ENCODE measurements at regions not wholly inside any gene's neighbourhood (a gene's known extent, or its start where the extent isn't known, plus 50 kb on each side); places are given as distances from the start of the nearest gene placed in this dataset.

DNA sequence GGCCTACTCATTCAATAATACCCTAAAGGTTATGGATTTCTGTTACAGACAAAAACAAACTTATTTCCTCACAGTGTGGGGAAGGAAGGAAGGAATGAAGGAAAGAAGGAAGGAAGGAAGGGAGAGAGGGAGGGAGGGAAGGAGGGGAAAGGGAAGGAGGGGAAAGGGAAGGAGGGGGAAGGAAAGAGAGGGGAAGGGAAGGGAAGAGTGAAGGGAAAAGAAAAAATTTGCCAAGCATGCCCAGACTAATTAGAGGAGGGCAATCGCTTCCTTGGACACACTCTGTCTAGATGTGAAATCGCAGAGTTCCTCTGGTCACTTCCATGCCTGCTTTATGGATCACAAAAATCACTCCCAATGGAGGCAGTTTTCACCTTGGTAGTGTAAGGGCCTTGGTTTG is 570.1 kb upstream of the SOX9 start:
- Histone ChIP-seq H3K36me3 (no peaks in the 10 kb centered on the region), H3K4me1 (no peaks in the 10 kb centered on the region), H3K4me3 (no peak overlapping the region), H3K27me3 (no peaks in the 10 kb centered on the region), H3K27ac (no peak overlapping the region), H3K9me3 (no peaks in the 10 kb centered on the region)
- WGBS = 93% methylated on average over 2 of the region's 2 CpGs
- TF ChIP-seq EP300 (IDR thresholded peaks at IDR 0.05) = no peak
- TF ChIP-seq, protein P1, sequence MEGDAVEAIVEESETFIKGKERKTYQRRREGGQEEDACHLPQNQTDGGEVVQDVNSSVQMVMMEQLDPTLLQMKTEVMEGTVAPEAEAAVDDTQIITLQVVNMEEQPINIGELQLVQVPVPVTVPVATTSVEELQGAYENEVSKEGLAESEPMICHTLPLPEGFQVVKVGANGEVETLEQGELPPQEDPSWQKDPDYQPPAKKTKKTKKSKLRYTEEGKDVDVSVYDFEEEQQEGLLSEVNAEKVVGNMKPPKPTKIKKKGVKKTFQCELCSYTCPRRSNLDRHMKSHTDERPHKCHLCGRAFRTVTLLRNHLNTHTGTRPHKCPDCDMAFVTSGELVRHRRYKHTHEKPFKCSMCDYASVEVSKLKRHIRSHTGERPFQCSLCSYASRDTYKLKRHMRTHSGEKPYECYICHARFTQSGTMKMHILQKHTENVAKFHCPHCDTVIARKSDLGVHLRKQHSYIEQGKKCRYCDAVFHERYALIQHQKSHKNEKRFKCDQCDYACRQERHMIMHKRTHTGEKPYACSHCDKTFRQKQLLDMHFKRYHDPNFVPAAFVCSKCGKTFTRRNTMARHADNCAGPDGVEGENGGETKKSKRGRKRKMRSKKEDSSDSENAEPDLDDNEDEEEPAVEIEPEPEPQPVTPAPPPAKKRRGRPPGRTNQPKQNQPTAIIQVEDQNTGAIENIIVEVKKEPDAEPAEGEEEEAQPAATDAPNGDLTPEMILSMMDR (IDR thresholded peaks at IDR 0.05) = no peak
- TF ChIP-seq POLR2AphosphoS5 (IDR thresholded peaks at IDR 0.05) = no peak
- no peak for TF ChIP-seq POLR2A (IDR thresholded peaks at IDR 0.05)
- no peak for DNase-seq (ENCODE audit: low spot score in 2 of 2)

DNA sequence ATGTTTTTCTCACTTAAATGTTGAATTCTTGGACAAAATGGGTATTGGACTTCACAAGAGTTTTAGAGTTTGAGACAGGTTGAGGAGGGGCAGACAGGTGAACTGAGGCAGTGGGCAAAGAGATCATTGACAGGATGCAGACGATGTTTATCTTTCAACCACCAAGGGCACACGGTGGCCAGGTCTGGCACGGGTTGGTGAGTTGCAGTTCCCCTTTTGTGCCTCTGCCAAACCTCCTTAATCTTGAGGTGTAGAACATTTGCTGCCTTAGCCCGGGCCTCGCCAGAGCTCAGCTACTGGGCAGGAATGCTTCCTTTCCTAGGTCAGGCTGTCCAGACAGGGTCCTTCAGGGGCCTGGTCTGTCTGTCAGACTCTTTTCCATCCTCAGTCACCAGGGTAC is 567.4 kb upstream of the SOX9 start:
- Histone ChIP-seq H3K9me3 (no peaks in the 10 kb centered on the region), H3K4me3 (no peak overlapping the region), H3K36me3 (no peaks in the 10 kb centered on the region), H3K27ac (no peak overlapping the region), H3K4me1 (no peaks in the 10 kb centered on the region), H3K27me3 (no peaks in the 10 kb centered on the region)
- no peak for TF ChIP-seq POLR2AphosphoS5 (IDR thresholded peaks at IDR 0.05)
- TF ChIP-seq EP300 (IDR thresholded peaks at IDR 0.05) = no peak
- TF ChIP-seq, protein P1 (IDR thresholded peaks at IDR 0.05) = no peak
- TF ChIP-seq POLR2A (IDR thresholded peaks at IDR 0.05) = no peak
- WGBS = 73% methylated on average over 5 of the region's 5 CpGs
- DNase-seq (ENCODE audit: low spot score in 2 of 2) = no peak

DNA sequence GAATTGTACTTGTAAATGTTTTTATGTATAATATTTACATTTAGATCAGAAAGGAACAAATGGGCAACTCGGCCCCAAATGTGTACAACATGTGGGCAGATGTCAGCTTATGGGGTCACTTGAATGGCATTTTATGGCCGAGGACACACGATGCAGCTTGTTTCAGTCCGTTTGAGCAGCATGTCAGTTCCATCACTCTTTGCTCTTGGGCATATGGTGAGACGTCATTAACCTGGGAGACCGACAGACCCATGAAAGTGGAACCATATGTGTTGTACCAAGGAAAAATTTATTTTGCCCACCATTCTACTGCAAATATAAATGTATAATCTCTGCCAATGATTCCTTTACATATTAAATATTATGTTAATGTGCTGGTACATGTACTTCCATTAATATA is 561.9 kb upstream of the SOX9 start:
- DNase-seq (ENCODE audit: low spot score in 2 of 2) = no peak
- Histone ChIP-seq H3K4me1 (no peaks in the 10 kb centered on the region), H3K27ac (no peak overlapping the region), H3K9me3 (no peaks in the 10 kb centered on the region), H3K4me3 (no peak overlapping the region), H3K36me3 (no peaks in the 10 kb centered on the region), H3K27me3 (no peaks in the 10 kb centered on the region)
- TF ChIP-seq EP300 (IDR thresholded peaks at IDR 0.05) = no peak
- TF ChIP-seq POLR2A (IDR thresholded peaks at IDR 0.05) = no peak
- no peak for TF ChIP-seq POLR2AphosphoS5 (IDR thresholded peaks at IDR 0.05)
- TF ChIP-seq, protein P1 (IDR thresholded peaks at IDR 0.05) = no peak
- WGBS = 61% methylated on average over 6 of the region's 6 CpGs

DNA sequence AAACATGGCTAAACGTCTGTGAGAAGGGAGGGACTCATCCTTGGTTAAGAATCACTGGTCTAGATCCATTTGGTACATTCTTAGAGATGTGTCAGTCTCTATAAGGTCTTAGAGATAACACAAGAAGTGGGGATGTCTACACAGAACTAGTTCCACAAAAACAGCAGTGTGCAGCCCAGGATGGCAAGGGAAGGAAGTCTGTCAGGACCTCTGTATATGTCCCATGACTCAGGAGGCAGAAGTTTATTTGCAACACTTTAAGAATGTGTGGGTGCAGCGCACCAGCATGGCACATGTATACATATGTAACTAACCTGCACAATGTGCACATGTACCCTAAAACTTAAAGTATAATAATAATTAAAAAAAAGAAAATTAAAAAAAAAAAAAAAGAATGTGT is 548.5 kb upstream of the SOX9 start:
- no peaks in the 10 kb centered on the region for H3K9me3 ChIP-seq
- H3K4me1 ChIP-seq = no peaks in the 10 kb centered on the region
- no peaks in the 10 kb centered on the region for H3K36me3 ChIP-seq
- no peak for DNase-seq (ENCODE audit: low spot score in 2 of 2)
- TF ChIP-seq, protein P1 (IDR thresholded peaks at IDR 0.05) = no peak
- TF ChIP-seq EP300 (IDR thresholded peaks at IDR 0.05) = no peak
- TF ChIP-seq POLR2AphosphoS5 (IDR thresholded peaks at IDR 0.05) = no peak
- TF ChIP-seq POLR2A (IDR thresholded peaks at IDR 0.05) = no peak
- H3K27me3 ChIP-seq = no peaks in the 10 kb centered on the region
- H3K4me3 ChIP-seq = no peak overlapping the region
- 55% methylated on average over 2 of the region's 2 CpGs for WGBS
- no peak overlapping the region for H3K27ac ChIP-seq

DNA sequence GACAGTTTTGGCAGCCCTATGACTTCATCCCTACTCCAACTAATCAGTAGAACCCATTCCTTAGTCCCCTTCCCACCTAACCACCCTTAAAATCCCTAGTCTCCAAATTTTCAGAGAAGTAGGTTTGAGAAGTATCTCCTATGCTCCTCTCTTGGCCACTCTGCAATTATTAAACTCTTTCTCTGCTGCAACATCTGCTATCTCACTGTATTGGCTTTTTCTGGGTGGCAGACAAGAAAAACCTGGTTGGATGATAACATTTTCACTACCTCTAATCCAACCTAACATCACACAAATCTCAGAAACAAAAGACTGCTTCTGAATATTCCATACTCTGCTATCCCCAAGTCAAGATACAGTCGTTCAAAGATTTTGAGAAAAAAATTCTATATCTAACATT is 542.4 kb upstream of the SOX9 start:
- 94% methylated on average over 1 of the region's 1 CpG for WGBS
- no peaks in the 10 kb centered on the region for H3K36me3 ChIP-seq
- H3K4me3 ChIP-seq = no peak overlapping the region
- TF ChIP-seq EP300 (IDR thresholded peaks at IDR 0.05) = no peak
- TF ChIP-seq, protein P1 (IDR thresholded peaks at IDR 0.05) = no peak
- TF ChIP-seq POLR2A (IDR thresholded peaks at IDR 0.05) = no peak
- no peak for TF ChIP-seq POLR2AphosphoS5 (IDR thresholded peaks at IDR 0.05)
- DNase-seq (ENCODE audit: low spot score in 2 of 2) = no peak
- no peaks in the 10 kb centered on the region for H3K27me3 ChIP-seq
- no peaks in the 10 kb centered on the region for H3K9me3 ChIP-seq
- no peak overlapping the region for H3K27ac ChIP-seq
- no peaks in the 10 kb centered on the region for H3K4me1 ChIP-seq
